ENCODE measurements at regions not wholly inside any gene's neighbourhood (a gene's known extent, or its start where the extent isn't known, plus 50 kb on each side); places are given as distances from the start of the nearest gene placed in this dataset.
"Not testable (repeated sequence)": the region's sequence is repeated elsewhere in the genome, so short reads cannot be mapped to it uniquely, and the experiment has no call there.

GRCh38 chr14:30410986-30411385 is 148.0 kb upstream of the G2E3 start:
- TF ChIP-seq CTCF (IDR thresholded peaks at IDR 0.05), result no peak
- Mint-ChIP-seq H3K27ac (ENCODE audit: unreplicated experiment) (no peak overlapping the region), H3K4me3 (ENCODE audit: unreplicated experiment) (no peak overlapping the region), H3K27me3 (ENCODE audit: low read depth) (peaks cover 10% of the 10 kb centered on the region), H3K9me3 (ENCODE audit: low read depth) (peaks cover 5% of the 10 kb centered on the region), H3K4me1 (ENCODE audit: low read depth) (no peaks in the 10 kb centered on the region), H3K36me3 (ENCODE audit: low read depth) (no peaks in the 10 kb centered on the region)
- DNase-seq (ENCODE audit: low spot score), result no peak

GRCh38 chr14:30413184-30413583 is 145.8 kb upstream of the G2E3 start:
- not testable (repeated sequence) for H3K36me3 Mint-ChIP-seq (ENCODE audit: low read depth); H3K9me3 Mint-ChIP-seq (ENCODE audit: low read depth); H3K27me3 Mint-ChIP-seq (ENCODE audit: low read depth); H3K4me3 Mint-ChIP-seq (ENCODE audit: unreplicated experiment); DNase-seq (ENCODE audit: low spot score); H3K27ac Mint-ChIP-seq (ENCODE audit: unreplicated experiment); H3K4me1 Mint-ChIP-seq (ENCODE audit: low read depth)

GRCh38 chr14:30417121-30417520 is 141.8 kb upstream of the G2E3 start:
- no peak overlapping the region for H3K4me3 Mint-ChIP-seq (ENCODE audit: unreplicated experiment)
- peaks cover 12% of the 10 kb centered on the region for H3K27me3 Mint-ChIP-seq (ENCODE audit: low read depth)
- no peak for TF ChIP-seq CTCF (IDR thresholded peaks at IDR 0.05)
- no peak overlapping the region for H3K27ac Mint-ChIP-seq (ENCODE audit: unreplicated experiment)
- H3K36me3 Mint-ChIP-seq (ENCODE audit: low read depth), result no peaks in the 10 kb centered on the region
- DNase-seq (ENCODE audit: low spot score), result no peak
- H3K9me3 Mint-ChIP-seq (ENCODE audit: low read depth), result peaks cover 5% of the 10 kb centered on the region
- H3K4me1 Mint-ChIP-seq (ENCODE audit: low read depth), result no peaks in the 10 kb centered on the region

- peaks cover 12% of the 10 kb centered on the region for H3K27me3 Mint-ChIP-seq (ENCODE audit: low read depth)
- no peak for TF ChIP-seq CTCF (IDR thresholded peaks at IDR 0.05)
- no peaks in the 10 kb centered on the region for H3K4me1 Mint-ChIP-seq (ENCODE audit: low read depth)
- H3K27ac Mint-ChIP-seq (ENCODE audit: unreplicated experiment), result no peak overlapping the region
- DNase-seq (ENCODE audit: low spot score), result no peak
- H3K36me3 Mint-ChIP-seq (ENCODE audit: low read depth), result no peaks in the 10 kb centered on the region
- H3K4me3 Mint-ChIP-seq (ENCODE audit: unreplicated experiment), result no peak overlapping the region
- peaks cover 3% of the 10 kb centered on the region for H3K9me3 Mint-ChIP-seq (ENCODE audit: low read depth)
Measured at GRCh38 chr14:30417999-30418398, 141.0 kb upstream of the G2E3 start.

GRCh38 chr14:30419037-30419436 is 139.9 kb upstream of the G2E3 start:
- no peak for TF ChIP-seq CTCF (IDR thresholded peaks at IDR 0.05)
- H3K4me1 Mint-ChIP-seq (ENCODE audit: low read depth), result no peaks in the 10 kb centered on the region

GRCh38 chr14:30420515-30420914 is 138.4 kb upstream of the G2E3 start:
- DNase-seq (ENCODE audit: low spot score), result no peak
- no peaks in the 10 kb centered on the region for H3K9me3 Mint-ChIP-seq (ENCODE audit: low read depth)
- no peaks in the 10 kb centered on the region for H3K4me1 Mint-ChIP-seq (ENCODE audit: low read depth)
- no peak overlapping the region for H3K4me3 Mint-ChIP-seq (ENCODE audit: unreplicated experiment)
- H3K27me3 Mint-ChIP-seq (ENCODE audit: low read depth), result peaks cover 23% of the 10 kb centered on the region
- no peaks in the 10 kb centered on the region for H3K36me3 Mint-ChIP-seq (ENCODE audit: low read depth)
- H3K27ac Mint-ChIP-seq (ENCODE audit: unreplicated experiment), result no peak overlapping the region
- no peak for TF ChIP-seq CTCF (IDR thresholded peaks at IDR 0.05)

More at GRCh38 chr14:30419037-30419436, 139.9 kb upstream of the G2E3 start:
- H3K27me3 Mint-ChIP-seq (ENCODE audit: low read depth), result peaks cover 17% of the 10 kb centered on the region
- H3K27ac Mint-ChIP-seq (ENCODE audit: unreplicated experiment), result no peak overlapping the region
- no peak overlapping the region for H3K4me3 Mint-ChIP-seq (ENCODE audit: unreplicated experiment)
- no peaks in the 10 kb centered on the region for H3K36me3 Mint-ChIP-seq (ENCODE audit: low read depth)
- DNase-seq (ENCODE audit: low spot score), result no peak
- H3K9me3 Mint-ChIP-seq (ENCODE audit: low read depth), result no peaks in the 10 kb centered on the region
